Activated B cell treated with CpG ODN at 0.5 μM for 24 hours (primary cell): ENCODE measurements at regions not wholly inside any gene's neighbourhood (a gene's known extent, or its start where the extent isn't known, plus 50 kb on each side); places are given as distances from the start of the nearest gene placed in this dataset.

Experiments used
- ATAC-seq: fragments of 200-7000 bp; cut with Tn5 transposase; one replicate; pipeline ENCODE4 v1.10.0; 2021; ENCODE audit warnings: low read depth, mild to moderate bottlenecking, moderate library complexity
- CTCF ChIA-PET: fragments of 350-600 bp; sonication (Branson Sonifier 250); formaldehyde crosslinking; loops from one replicate; lab custom pipeline; 2021; ENCODE audit warnings: antibody characterized with exemption; lab: Charles Lee
- POLR2A ChIA-PET: fragments of 350-600 bp; sonication (Branson Sonifier 250); formaldehyde crosslinking; loops from one replicate; lab custom pipeline; 2021; ENCODE audit warnings: antibody characterized with exemption; lab: Charles Lee
- DNase-seq: peaks from one replicate; pipeline ENCODE4 v3.0.0; 2022
- H3K27ac Mint-ChIP-seq: one replicate; pipeline ENCODE4 v1.8.0; 2020; ENCODE audit warnings: mixed read lengths
- H3K27me3 Mint-ChIP-seq: one replicate; pipeline ENCODE4 v1.8.0; 2021; ENCODE audit warnings: mixed read lengths
- H3K36me3 Mint-ChIP-seq: one replicate; pipeline ENCODE4 v1.8.0; 2021; ENCODE audit warnings: low read depth, mixed read lengths
- H3K4me1 Mint-ChIP-seq: one replicate; pipeline ENCODE4 v1.8.0; 2021; ENCODE audit warnings: mixed read lengths
- H3K4me3 Mint-ChIP-seq: one replicate; pipeline ENCODE4 v1.8.0; 2020; ENCODE audit warnings: mild to moderate bottlenecking, mixed read lengths
- H3K9me3 Mint-ChIP-seq: one replicate; pipeline ENCODE4 v1.8.0; 2020; ENCODE audit warnings: mixed read lengths
- intact Hi-C: fragments of 100-400 bp; cut with micrococcal nuclease; formaldehyde crosslinking; loops from one replicate; pipeline ENCODE4 v1.15.1; 2024
- TF ChIP-seq, protein P1 (sequence below): fragments of 200-600 bp; IDR thresholded peaks from one replicate; pipeline ENCODE4 v1.8.0; 2022; ENCODE audit warnings: antibody characterized with exemption, mild to moderate bottlenecking

DNA sequence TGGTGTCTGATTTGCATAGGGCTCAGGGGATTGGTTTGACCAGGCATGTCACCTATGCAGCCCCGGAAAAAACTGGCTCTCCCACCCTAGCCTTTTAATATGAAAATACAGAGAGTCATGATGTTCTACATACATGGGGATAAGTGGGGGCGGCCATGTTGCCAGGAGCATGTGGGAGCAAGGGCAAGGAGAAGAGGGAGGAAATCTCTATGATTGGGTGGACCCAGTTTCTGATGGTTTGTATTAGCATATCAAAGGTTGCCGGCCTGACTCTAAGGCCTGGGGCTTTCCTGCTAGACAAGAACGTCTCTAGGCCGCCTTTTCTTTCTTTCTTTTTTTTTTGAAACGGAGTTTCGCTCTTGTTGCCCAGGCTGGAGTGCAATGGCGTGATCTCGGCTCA lies 123.4 kb upstream of the CPSF6 start:
- POLR2A ChIA-PET = no interaction called here
- intact Hi-C loops = no loop called here
- no peak overlapping the region for H3K4me3 Mint-ChIP-seq
- no peaks in the 10 kb centered on the region for H3K9me3 Mint-ChIP-seq
- no peak for ATAC-seq
- H3K36me3 Mint-ChIP-seq = no peaks in the 10 kb centered on the region
- DNase-seq = no peak
- TF ChIP-seq, protein P1, sequence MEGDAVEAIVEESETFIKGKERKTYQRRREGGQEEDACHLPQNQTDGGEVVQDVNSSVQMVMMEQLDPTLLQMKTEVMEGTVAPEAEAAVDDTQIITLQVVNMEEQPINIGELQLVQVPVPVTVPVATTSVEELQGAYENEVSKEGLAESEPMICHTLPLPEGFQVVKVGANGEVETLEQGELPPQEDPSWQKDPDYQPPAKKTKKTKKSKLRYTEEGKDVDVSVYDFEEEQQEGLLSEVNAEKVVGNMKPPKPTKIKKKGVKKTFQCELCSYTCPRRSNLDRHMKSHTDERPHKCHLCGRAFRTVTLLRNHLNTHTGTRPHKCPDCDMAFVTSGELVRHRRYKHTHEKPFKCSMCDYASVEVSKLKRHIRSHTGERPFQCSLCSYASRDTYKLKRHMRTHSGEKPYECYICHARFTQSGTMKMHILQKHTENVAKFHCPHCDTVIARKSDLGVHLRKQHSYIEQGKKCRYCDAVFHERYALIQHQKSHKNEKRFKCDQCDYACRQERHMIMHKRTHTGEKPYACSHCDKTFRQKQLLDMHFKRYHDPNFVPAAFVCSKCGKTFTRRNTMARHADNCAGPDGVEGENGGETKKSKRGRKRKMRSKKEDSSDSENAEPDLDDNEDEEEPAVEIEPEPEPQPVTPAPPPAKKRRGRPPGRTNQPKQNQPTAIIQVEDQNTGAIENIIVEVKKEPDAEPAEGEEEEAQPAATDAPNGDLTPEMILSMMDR = no peak
- no peaks in the 10 kb centered on the region for H3K27me3 Mint-ChIP-seq
- no peaks in the 10 kb centered on the region for H3K4me1 Mint-ChIP-seq
- H3K27ac Mint-ChIP-seq = no peak overlapping the region
- CTCF ChIA-PET = no interaction called here

DNA sequence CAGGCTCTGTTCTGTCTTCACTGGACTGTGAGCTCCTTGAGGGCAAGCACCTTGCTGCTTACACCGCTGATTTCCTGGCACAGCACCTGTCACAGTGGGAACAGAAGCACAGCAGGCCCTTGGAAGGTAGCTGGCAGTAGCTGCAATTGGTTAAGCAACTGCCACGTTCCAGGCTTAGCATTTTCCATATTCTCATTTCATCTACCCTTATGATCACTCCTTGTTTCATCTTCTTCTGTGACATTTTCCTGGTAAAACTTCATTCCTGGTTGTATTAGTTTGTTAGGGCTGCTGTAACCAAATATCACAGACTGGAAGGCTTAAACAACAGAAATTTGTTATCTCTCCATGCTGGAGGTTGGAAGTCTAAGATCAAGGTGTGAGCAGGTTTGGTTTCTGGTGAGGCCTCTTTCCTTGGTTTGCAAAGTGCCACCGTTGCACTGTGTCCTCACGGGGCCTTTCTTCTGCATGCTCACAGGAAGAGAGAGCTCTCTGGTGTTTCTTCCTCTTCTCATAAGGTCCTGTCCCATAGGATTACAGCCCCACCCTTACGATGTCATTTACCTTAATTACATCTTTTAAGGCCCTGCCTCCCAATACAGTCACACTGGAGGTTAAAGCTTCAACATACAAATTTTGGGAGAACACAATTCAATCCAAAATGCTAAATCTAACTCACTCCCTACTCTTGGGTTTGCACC lies 121.7 kb upstream of the CPSF6 start:
- ATAC-seq (no peak), DNase-seq (no peak)
- CTCF ChIA-PET = no interaction called here
- H3K4me3 Mint-ChIP-seq = no peak overlapping the region
- no peak overlapping the region for H3K27ac Mint-ChIP-seq
- intact Hi-C loops = no loop called here
- H3K27me3 Mint-ChIP-seq = no peaks in the 10 kb centered on the region
- POLR2A ChIA-PET = no interaction called here
- H3K36me3 Mint-ChIP-seq = no peaks in the 10 kb centered on the region
- no peaks in the 10 kb centered on the region for H3K4me1 Mint-ChIP-seq
- TF ChIP-seq, protein P1 = no peak
- H3K9me3 Mint-ChIP-seq = no peaks in the 10 kb centered on the region

DNA sequence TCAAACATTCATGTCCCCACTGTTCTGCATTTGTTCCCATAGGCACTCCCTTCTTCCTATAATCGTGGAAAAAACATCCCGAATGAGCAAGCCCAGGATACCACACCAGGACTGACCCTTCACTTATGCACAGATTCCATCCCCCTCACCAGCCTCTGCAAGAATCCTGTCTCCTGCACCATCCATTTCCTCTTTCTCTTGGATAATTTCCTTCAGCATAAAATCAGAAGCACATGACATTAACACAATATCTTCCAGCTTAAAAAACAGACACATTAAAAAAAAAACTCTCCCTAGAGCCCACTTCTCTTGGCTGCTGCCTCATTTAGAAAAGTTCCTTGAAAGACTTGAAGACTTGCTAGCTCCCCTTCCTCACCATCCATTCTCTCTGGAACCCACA lies 120.9 kb upstream of the CPSF6 start:
- no peaks in the 10 kb centered on the region for H3K4me1 Mint-ChIP-seq
- no peak overlapping the region for H3K4me3 Mint-ChIP-seq
- TF ChIP-seq, protein P1 = no peak
- H3K27ac Mint-ChIP-seq = no peak overlapping the region
- no peaks in the 10 kb centered on the region for H3K36me3 Mint-ChIP-seq
- ChIA-PET POLR2A (no interaction called here), CTCF (no interaction called here)
- H3K9me3 Mint-ChIP-seq = no peaks in the 10 kb centered on the region
- no peak for DNase-seq
- no peaks in the 10 kb centered on the region for H3K27me3 Mint-ChIP-seq
- no peak for ATAC-seq
- intact Hi-C loops = no loop called here

DNA sequence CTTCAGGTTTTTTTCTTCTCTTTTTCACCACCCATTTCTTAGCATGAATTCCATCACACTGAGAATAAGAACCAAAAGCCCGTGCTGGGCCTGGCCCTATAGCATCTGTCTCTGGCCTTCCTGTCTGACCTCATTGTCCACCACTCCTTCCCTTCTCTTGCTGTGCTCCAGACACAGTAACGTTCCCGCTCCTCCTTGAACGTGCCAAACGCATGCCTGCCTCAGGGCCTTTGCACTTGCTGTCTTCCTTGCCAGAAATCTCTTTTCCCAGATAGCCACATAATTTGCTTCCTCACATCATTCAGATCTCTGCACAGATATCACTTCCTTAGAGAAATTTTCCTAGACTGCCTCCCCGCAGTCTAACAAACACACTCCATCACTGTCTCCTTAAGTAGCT lies 119.6 kb upstream of the CPSF6 start:
- ChIA-PET CTCF (no interaction called here), POLR2A (no interaction called here)
- H3K4me3 Mint-ChIP-seq = no peak overlapping the region
- H3K9me3 Mint-ChIP-seq = no peaks in the 10 kb centered on the region
- DNase-seq = no peak
- no peaks in the 10 kb centered on the region for H3K27me3 Mint-ChIP-seq
- H3K36me3 Mint-ChIP-seq = no peaks in the 10 kb centered on the region
- H3K27ac Mint-ChIP-seq = no peak overlapping the region
- intact Hi-C loops = no loop called here
- no peaks in the 10 kb centered on the region for H3K4me1 Mint-ChIP-seq
- no peak for ATAC-seq
- TF ChIP-seq, protein P1 = no peak

DNA sequence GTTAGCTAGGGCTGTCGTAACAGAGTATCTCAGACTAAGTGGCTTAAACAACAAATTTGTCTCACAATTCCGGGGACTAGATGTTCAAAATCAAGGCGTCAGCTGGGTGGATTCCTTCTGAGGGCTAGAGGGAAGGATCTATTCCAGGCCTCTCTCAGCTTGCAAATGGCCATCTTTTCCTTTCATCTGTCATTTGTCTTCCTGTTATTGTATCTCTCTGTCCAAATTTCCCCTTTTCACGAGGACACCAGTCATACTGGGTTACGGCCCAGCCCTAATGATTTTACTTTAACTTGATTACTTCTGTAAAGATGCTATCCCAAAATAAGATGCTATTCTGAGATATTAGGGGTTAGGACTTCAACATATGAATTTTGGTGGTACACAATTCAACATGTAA lies 119.0 kb upstream of the CPSF6 start:
- ATAC-seq = no peak
- Mint-ChIP-seq H3K27ac (no peak overlapping the region), H3K9me3 (no peaks in the 10 kb centered on the region), H3K4me3 (no peak overlapping the region), H3K4me1 (no peaks in the 10 kb centered on the region), H3K36me3 (no peaks in the 10 kb centered on the region), H3K27me3 (peaks cover 2% of the 10 kb centered on the region)
- CTCF ChIA-PET = no interaction called here
- no peak for DNase-seq
- intact Hi-C loops = no loop called here
- TF ChIP-seq, protein P1 = no peak
- POLR2A ChIA-PET = no interaction called here
